HG03460 (cell line): ENCODE measurements at regions not wholly inside any gene's neighbourhood (a gene's known extent, or its start where the extent isn't known, plus 50 kb on each side); places are given as distances from the start of the nearest gene placed in this dataset.
A peak's percentile ranks its signal among the peaks of the same experiment; 100 is the strongest.

Source experiments
- ATAC-seq: cut with Tn5 transposase; IDR thresholded peaks from one replicate; pipeline ENCODE4 v1.9.1; 2021; ENCODE audit not compliant: unreplicated experiment

DNA sequence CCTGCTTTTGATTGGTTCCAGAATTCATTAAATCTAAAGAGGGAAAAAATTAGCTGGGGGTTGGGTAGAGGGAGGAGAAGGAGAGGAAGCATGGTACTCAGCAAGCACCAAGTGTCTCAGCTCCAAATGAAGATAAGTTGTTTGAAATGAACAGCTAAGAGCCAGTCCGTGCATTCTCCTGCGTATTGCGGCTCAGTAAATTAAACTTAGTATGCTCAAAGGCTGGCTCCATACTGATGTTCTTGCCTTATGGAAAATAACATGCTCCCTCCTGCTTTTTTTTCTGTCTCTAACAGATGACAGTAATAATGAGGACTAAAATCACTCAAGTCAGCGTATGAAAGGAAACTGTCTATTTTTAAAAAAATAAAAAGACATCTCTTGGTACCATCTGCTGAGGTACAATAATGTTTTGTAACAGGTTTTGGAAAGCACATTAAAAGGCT lies 161.0 kb downstream of the SPATA31D1 start:
- no peak for ATAC-seq

DNA sequence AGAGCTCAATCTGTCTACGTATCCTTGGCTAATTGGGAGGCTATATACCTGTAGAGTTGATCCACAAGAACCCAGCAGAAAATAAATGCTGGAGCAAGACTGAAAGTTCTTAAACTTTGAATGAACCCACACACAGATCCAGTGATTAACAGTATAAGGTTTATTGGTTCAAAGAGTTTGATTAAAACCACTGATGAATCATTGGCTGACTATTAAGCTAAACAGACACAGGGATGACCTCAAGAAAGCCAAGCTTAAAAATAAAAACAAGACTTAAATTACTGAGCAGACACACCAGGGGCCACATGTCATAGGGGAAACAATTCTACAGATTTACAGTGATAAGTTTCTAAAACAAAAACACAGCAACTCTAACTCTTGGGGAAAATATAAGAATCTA lies 163.6 kb downstream of the SPATA31D1 start:
- no peak for ATAC-seq

DNA sequence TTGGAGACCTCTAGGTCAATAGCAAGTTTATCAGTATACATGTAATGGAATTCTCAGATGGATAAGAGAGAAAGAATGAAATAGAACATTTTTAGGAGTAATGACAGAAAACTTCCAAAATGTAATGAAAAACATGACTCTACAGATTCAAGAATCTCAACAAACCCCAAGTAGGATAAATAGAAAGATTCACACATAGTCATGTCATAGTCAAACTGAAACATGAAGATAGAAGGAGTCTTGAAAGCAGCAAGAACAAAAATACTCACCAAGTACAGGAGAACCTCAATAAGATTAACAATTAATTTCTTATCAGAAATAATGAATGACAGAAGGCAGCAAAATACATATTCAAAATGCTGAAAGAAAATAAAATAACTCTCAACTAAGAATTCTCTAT lies 164.5 kb downstream of the SPATA31D1 start:
- ATAC-seq, result no peak

DNA sequence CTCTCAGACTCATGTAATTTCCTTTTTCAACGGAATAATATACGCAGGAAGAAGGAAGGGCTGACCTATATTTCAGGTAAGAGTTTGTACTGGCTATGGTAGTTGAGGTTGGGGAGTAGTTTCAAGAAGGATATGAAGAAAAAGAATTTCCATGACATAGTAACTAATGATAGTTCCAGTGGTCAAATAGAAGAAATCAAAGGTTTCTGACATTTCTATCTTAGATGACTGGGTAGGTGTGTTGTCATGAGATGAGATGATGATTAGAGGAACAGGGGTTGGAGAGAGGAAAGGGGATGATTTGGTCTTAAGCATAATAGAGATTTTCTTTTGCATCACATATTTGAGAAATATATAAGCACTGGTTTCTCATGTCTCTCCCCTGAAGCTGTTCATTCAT lies 166.0 kb downstream of the SPATA31D1 start:
- no peak for ATAC-seq

DNA sequence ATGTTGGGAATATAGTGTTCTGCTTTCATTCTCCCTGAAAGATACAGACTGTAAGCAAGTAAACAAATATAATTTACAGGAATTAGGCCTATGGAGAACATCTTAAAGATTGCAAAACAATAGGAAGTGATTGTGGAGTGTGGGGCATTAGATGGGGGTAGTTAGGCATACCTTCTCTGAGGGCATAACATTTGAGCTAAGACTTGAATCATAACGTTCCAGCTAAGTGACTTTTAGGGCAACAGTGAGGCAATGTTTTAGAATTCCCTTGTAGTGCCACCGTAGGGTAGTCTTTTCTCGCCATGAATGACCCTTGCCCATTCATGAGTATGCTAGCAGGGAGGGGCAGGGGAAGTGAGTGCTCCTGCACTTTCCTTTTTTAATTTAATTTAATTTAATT lies 173.3 kb downstream of the SPATA31D1 start:
- no peak for ATAC-seq

DNA sequence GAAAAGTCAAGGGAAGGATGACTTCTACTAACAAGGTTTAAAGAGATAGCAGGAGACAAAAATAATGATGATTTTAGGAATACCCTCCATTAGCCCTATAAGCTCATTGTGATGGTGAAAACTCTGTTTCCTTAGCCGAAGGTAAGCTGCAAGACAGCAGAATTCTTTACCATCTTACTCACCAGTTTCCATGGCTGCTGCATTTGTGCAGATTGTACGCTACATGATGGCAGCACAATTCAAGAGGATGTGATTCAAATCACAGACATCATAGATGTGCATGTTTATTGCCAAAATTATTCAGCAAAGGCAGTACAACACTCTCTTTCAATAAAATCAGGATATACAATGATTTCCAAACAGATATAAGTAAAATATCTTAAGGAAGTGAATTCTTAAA lies 175.6 kb downstream of the SPATA31D1 start:
- no peak for ATAC-seq

DNA sequence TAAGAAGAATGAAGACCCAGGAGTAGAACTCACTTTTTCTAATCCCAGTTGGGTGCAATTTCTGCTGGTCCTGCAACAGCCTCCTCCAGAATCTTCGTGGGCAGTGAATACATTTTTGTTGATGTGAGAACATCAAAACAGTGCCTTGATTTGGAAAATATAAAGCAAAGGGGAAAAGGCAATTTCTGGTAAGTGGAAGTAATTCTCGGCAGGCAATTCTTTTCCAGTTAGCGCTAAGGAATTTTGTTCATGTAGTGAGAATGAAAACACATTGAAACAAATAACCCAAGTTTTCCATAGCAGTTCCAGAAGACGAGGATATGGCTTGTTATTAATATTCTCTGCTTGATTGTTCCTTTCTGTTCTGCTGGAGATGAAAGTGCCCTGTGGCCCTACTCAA lies 178.7 kb downstream of the SPATA31D1 start:
- no peak for ATAC-seq

DNA sequence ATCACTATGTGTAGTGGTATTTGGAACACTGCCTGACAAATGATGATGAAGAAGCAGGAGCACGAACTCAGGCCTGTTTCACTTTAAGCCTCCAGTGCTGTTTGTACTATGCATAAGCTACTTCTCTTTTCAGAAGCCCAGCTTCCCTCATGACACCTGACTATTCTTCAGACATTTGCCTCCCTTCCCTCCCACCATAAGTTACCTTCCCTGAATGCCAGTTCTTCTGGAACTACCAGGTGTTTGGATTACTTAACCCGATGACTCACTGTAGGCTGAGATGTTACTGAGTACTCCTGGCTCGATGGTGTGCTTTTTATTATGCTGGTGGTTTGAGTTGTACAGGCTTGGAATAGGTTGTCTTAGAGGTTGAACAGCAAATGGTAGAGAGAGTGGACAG lies 180.0 kb downstream of the SPATA31D1 start:
- ATAC-seq, result no peak

DNA sequence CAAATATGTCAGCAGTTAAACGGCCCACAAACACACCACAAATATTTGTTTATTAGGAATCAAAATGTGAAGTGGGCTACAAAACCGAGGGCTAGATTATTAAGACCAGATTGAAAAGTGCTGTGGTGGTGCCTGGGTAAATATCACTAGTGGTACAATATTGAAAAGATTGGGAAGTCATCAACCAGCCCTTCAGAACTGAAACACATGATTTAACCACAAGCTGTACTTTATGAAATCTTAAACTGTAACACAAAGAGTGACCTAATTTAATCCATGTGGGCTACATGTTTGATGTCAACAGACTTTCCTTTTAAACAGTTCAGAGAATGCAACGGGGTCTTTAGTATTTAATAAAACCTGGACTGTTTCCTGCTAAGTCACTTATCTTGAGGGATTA lies 182.3 kb downstream of the SPATA31D1 start:
- ATAC-seq, result no peak

DNA sequence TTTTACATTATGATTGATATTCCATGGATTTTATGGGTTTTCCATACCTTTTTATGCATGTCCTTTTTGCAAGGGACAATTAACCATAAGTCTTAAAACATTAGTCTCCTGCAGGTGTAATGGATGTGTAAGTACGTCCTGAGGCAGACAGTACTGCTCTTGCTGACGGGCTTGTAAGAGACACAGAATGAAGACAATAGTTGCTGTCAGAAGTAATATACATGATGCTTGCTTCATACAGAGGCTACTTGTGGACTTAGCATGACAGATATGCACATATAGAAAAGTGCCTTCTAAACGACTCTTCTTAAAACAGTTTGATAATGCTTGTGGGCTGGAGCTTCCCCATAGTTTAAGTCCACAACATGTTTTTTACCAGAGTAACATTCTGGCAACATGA lies 182.7 kb downstream of the SPATA31D1 start:
- ATAC-seq, result no peak

DNA sequence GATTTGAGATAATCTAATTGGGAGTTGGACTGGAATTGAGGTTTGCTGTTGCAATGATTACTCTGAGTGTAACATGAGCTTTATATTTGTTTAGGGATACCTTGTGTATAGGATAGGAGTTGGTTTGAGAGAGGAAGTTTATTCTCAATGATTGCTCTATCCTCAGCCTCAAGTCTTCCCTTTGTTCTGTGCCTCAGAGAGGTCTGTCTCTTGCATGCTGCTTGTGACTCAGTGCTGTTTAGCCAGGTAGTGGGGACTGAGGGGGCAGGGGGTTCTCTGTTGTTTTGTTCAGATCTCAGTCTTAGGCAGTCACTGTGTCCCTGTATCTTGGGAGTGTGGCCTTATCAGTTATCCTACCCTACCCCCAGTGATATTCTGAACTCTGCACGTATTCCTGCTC lies 192.1 kb downstream of the SPATA31D1 start:
- no peak for ATAC-seq

DNA sequence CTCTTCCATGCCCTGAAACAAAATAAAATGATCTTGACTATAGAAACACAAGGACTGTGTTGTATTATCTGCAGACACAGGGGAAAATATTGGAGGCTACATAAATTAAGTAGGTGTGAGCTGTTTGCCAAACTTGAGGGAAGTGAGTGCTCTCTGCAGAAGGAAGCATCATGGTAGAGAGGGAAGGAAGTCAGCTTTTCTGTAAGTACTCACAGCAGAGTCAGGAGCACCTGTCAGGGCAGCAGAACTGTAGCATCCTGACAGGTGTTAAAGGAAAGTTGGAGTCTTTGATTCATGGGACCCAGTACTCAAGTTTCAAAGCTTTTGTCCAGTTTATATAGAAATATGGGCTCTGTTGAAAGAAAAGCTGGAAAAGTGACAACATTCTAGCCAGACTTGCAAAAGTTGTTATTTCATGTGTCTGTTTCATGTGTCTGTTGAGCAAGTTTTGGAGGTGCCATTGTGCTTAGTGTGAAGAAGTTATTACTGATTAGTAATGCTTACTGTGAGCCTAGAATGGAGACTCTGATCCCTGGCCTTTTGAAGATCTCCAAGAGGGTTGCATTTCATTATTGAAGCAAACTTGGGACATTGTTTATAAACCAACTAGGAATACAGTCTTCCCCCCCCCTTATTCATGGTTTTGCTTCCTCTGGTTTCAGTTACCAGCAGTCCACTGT lies 194.7 kb downstream of the SPATA31D1 start:
- no peak for ATAC-seq

DNA sequence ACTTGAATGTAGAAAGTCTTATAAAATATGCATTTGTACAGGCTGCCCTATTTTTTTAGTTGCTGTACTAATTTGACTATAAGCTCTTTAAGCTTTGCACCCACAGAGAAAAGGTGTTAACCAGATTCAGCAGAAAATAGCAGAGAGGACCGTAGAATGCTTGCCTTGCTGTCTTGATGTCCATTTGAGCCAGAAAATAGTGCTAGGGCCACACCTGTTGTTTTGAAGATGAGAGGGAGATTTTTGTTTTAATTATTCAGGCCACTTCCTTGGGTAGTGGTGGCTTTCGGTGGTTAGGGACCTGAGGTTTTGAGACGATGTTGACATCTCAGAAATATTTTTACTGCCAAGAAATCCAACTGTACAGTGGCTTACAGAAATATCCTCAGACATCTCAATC lies 196.0 kb downstream of the SPATA31D1 start:
- peak; percentile 94 for ATAC-seq

DNA sequence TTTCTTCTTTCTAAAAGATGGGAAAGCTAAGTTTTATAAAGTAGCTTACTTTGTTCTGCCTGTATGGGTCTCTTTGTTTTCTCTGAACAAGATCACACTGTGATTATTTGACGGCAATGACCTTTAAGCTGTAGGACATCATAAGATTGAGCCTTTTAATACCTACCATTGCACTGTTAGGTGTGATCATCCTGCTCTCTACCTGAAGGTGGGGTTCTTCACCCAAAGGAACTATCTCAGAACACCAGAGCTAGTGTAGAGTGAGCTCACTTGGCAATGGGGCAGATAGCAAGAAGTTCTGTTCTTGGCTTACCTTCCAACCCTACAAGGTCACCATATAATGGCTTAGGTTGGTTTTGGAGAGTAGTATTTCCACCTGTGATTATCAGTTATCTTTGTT lies 200.2 kb downstream of the SPATA31D1 start:
- ATAC-seq, result no peak

DNA sequence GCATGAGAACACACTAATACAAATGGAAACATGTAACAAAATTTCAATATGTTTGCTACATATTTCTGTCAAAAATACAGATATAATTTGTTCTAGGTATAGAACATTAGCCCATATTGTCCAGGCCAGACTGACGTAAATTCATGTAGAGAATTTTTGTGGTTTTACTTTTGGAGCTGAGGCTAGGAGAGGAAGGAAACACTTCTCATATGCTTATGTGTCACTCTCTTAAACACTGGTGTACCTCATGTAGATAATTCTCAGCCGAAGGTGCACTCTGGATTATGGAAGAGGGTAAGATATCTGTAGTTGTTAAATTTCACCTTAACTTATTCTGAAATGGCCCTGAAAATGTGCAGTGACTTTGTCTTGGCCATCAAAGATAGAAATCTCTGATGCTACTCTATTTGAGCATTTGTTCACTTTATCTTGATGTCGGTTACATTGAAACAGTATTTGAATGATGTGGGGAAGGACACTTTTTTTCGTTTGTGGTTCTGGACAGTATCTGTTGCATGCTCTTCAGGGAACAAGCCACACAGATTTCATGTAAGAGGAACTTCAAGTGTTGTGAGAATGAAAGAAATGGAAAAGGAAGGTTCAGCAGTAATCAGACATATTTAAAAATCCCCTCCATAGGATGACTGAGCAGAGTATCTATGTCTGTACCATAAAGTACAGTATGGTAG lies 202.7 kb downstream of the SPATA31D1 start:
- no peak for ATAC-seq

DNA sequence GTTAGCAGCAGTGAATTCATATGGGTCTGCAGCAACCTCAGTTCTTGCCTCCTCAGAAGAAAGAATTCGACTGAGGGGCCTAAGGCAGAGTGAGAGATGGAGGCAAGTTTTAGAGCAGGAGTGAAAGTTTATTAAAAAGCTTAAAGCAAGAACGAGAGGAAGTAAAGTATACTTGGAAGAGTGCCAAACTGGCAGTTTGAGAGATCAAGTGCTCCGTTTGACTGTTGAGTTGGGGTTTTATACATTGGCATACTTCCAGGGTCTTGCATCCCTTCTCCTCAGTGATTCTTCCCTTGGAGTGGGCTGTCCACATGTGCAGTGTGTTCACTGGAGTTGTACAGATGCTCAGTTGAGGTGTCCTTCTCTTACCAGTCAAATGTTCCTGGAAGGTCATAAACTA lies 203.6 kb downstream of the SPATA31D1 start:
- no peak for ATAC-seq

DNA sequence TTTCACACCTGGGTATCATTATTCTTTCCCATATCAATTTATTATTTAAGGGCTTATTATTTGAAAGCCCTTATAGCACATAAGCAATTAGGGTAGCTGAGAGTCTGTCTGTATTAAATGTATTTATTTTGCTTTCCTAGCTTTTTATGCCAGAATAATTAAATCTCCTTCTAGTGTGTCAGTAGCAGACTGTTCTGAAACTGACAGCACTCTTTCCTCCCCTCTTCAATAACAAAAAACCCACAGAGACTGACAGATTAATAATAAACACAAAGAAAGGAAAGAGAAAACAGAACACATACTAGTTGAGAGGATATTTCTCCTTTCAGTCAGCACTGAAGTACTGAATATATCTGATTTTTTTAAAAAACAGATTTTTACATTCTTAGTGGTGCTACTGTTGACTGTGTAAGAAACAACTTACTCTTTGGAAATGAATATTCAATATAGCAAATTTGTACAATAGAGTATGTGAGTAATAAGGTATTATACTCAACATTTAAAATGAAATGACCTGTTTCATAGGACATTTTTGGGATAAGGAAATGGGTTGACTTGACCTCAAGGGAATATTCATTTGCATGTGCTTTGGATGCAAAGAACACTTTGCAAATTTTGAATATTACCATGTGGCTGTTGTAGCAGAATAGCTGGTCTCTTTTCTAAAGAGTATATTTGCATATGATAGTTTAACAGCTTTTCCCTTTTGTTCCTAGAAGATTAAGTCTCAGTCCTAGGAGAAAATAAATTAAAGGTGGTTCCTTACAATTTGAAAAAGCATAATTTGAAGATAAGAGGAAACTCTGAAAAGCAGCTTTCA lies 208.3 kb downstream of the SPATA31D1 start:
- ATAC-seq, result no peak

DNA sequence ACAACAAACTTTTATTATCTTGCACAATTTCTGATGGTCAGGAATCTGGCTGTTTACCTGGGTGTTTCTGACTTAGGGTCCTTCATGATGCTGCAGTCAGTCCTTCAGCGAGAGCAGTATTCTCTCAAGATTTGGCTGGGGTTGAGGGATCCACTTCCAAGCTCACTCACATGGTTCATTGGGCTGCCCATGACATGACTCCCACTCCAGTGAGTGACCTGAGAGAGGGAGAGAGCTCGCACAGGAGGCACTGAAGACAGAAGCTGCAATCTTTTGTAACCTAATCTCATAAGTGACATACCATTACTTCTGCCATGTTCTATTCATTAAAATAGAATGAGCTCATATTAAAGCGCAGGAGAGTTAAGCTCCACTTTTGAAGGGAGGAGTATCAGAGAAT lies 212.6 kb downstream of the SPATA31D1 start:
- no peak for ATAC-seq

DNA sequence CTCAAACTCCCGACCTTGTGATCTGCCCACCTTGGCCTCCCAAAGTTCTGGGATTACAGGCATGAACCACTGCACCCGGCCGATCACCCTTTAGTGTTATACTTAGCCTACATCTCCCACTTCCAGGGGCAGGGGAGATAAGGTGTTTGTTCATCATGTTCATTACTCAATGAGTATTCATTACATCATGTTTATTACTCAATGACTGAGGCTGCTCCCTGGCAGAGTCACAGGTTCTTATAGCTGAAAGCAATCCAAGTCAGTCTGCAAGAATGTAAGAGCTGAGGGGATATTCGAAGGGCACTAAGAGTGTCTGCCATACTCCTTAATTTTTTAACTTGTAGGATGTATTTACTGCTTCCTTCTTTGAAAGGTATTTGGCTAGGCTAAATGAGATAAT lies 214.2 kb downstream of the SPATA31D1 start:
- no peak for ATAC-seq

DNA sequence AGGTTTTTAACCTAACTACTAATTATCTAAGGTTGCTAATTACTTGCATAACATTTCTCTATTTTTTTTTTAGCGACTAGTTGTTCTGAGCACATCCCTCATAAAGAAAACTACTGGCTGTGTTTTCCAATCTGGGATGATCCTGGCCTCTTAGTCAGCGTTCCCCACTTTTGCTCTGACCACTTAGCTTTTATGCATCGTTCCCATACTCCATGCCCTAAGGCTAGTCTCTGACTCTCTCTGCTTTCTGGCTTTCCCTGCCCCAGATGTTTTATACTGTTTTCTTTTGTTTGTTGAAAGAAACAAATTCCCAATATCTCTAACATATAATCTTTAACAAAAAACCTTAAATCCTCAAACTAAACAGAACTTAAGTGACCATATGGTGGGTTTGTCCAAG lies 217.9 kb downstream of the SPATA31D1 start:
- ATAC-seq, result no peak

DNA sequence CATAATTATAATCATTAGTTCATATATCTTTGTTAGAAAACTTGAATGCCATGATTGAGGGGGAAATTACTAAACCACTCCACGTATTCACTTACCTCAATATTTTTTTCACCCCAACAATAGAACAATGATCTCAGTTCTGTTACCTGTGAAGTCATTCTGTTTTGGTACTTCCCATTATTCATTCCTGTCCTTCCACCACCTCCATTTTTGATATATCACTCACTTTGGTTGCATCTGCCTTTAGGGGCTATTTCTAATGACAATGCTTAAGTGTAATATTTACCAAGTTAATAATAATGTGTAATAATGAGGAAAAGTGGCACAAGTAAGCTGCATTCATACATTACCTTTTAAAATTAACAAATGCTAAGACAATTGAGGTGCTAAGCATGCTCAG lies 218.4 kb downstream of the SPATA31D1 start:
- ATAC-seq, result no peak
